DOHH2 (cell line): ENCODE measurements at regions not wholly inside any gene's neighbourhood (a gene's known extent, or its start where the extent isn't known, plus 50 kb on each side); places are given as distances from the start of the nearest gene placed in this dataset.
"Not testable (repeated sequence)": the region's sequence is repeated elsewhere in the genome, so short reads cannot be mapped to it uniquely, and the experiment has no call there.

ENCODE experiments used
- CTCF ChIP-seq: fragments of 200-600 bp; sonication (generic); IDR thresholded peaks from one replicate; pipeline ENCODE4 v1.5.1; 2014; ENCODE audit warnings: antibody characterized with exemption, mild to moderate bottlenecking, low read depth, low read length; ENCODE audit not compliant: poor library complexity, severe bottlenecking
- EZH2phosphoT487 ChIP-seq: fragments of 200-600 bp; sonication (generic); IDR thresholded peaks from 2 replicates; pipeline ENCODE4 v1.6.1; 2017; ENCODE audit warnings: borderline replicate concordance, mild to moderate bottlenecking, antibody characterized with exemption, low read length, moderate library complexity, mixed read lengths

- TF ChIP-seq EZH2phosphoT487, CTCF: not testable (repeated sequence)
These were observed 227.3 kb downstream of the IGSF11 start for GRCh38 chr3:118807349-118807748.
